ENCODE measurements at regions not wholly inside any gene's neighbourhood (a gene's known extent, or its start where the extent isn't known, plus 50 kb on each side); places are given as distances from the start of the nearest gene placed in this dataset.

DNA sequence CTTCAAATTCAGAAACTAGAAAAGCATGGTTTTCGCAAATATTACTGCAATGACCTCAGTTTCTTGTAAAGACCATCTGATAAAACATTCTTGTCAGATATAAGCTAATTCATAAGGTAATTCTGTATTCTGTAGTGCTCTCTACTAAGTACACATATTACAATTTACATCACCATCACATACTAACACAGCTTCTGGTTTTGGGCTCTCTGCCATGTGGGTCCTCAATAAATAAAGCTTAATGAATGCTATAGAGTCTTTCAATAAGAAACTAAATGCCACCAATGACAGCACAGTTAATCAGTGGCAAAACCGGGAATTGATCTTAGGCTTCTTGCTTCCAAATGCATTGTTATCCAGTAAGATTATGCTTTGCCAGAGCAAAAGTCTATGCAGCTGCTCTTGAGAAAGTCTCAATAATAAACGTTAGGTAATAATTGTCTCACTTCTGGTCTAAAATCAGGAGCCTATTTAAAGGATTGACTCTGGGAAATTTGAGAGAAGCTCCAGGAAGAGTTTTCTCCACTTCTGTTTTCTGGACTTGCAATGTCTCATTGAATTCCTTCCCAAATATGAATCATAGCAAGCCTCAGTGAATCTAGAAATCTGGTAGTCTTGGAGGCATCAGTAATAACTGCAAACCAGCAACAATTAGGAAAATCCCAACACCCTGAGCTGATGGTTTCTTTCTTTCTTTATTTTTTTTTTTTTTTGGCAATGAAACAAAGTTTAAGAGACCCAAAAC, 67.9 kb upstream of the RAPGEF4 start:
- no peaks in the 10 kb centered on the region for H3K79me2 ChIP-seq (ENCODE audit: control insufficient read depth, insufficient read depth, low read length)
- H3K4me1 ChIP-seq (ENCODE audit: control insufficient read depth, extremely low read depth, insufficient read depth, low read length), result peaks cover 5% of the 10 kb centered on the region
- no peaks in the 10 kb centered on the region for H3K36me3 ChIP-seq (ENCODE audit: control insufficient read depth, insufficient read depth, low read length)
- H3K9ac ChIP-seq (ENCODE audit: insufficient read depth, low read length), result no peak overlapping the region
- H4K20me1 ChIP-seq (ENCODE audit: control insufficient read depth, extremely low read depth, insufficient read depth, low read length), result no peaks in the 10 kb centered on the region
- no peak overlapping the region for H3K4me3 ChIP-seq (replicated peaks in 1 of 4; ENCODE audit: control extremely low read depth in 1 of 4, insufficient read depth in 1 of 4, low read depth in 3 of 4, low read length in 4 of 4)
- H3K27ac ChIP-seq (ENCODE audit: insufficient read depth, low read length), result no peak overlapping the region
- H3K4me2 ChIP-seq (ENCODE audit: extremely low read depth, insufficient read depth, low read length), result no peak overlapping the region
- peak; percentile 44 to 59 for DNase-seq (ENCODE audit: low read depth in 2 of 2)
- TF ChIP-seq EZH2 (IDR thresholded peaks at IDR 0.05; ENCODE audit: low read length, missing control alignments), result no peak
- TF ChIP-seq, protein P1, sequence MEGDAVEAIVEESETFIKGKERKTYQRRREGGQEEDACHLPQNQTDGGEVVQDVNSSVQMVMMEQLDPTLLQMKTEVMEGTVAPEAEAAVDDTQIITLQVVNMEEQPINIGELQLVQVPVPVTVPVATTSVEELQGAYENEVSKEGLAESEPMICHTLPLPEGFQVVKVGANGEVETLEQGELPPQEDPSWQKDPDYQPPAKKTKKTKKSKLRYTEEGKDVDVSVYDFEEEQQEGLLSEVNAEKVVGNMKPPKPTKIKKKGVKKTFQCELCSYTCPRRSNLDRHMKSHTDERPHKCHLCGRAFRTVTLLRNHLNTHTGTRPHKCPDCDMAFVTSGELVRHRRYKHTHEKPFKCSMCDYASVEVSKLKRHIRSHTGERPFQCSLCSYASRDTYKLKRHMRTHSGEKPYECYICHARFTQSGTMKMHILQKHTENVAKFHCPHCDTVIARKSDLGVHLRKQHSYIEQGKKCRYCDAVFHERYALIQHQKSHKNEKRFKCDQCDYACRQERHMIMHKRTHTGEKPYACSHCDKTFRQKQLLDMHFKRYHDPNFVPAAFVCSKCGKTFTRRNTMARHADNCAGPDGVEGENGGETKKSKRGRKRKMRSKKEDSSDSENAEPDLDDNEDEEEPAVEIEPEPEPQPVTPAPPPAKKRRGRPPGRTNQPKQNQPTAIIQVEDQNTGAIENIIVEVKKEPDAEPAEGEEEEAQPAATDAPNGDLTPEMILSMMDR (conservative IDR thresholded peaks at IDR 0.05 in 1 of 2, IDR thresholded peaks at IDR 0.05 in 1 of 2; ENCODE audit: low read depth in 1 of 2, low read length in 2 of 2), result no peak
- no peaks in the 10 kb centered on the region for H3K9me3 ChIP-seq (ENCODE audit: control insufficient read depth, insufficient read depth, low read depth, low read length)
- H2AFZ ChIP-seq (ENCODE audit: low read length), result no peak overlapping the region
- H3K27me3 ChIP-seq (ENCODE audit: control insufficient read depth, insufficient read depth, low read length), result no peaks in the 10 kb centered on the region

DNA sequence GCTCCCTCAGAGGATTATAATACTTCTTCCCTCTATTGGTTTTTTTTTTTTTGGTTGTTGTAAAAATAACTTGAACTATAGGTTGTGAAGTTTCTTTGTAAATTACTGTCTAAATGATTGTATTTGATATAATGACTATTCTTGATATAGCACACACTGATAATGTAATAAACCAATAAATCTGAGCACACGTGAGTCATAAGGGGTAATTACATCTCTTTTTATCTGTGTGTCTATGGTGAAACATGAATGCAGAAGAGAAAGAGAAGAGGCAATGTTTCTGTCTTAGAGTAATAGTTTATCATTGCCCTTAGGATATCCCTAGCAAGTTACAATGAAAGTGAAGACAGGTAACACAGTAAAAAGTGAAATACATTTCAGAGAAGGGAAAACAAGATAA, 64.1 kb upstream of the RAPGEF4 start:
- TF ChIP-seq, protein P1 (conservative IDR thresholded peaks at IDR 0.05 in 1 of 2, IDR thresholded peaks at IDR 0.05 in 1 of 2; ENCODE audit: low read depth in 1 of 2, low read length in 2 of 2), result no peak
- no peak for TF ChIP-seq EZH2 (IDR thresholded peaks at IDR 0.05; ENCODE audit: low read length, missing control alignments)
- Histone ChIP-seq H2AFZ (ENCODE audit: low read length) (no peak overlapping the region), H3K79me2 (ENCODE audit: control insufficient read depth, insufficient read depth, low read length) (no peaks in the 10 kb centered on the region), H3K27ac (ENCODE audit: insufficient read depth, low read length) (no peak overlapping the region), H3K4me1 (ENCODE audit: control insufficient read depth, extremely low read depth, insufficient read depth, low read length) (peaks cover 8% of the 10 kb centered on the region), H4K20me1 (ENCODE audit: control insufficient read depth, extremely low read depth, insufficient read depth, low read length) (no peaks in the 10 kb centered on the region), H3K36me3 (ENCODE audit: control insufficient read depth, insufficient read depth, low read length) (no peaks in the 10 kb centered on the region), H3K4me3 (replicated peaks in 1 of 4; ENCODE audit: control extremely low read depth in 1 of 4, insufficient read depth in 1 of 4, low read depth in 3 of 4, low read length in 4 of 4) (no peak overlapping the region), H3K9me3 (ENCODE audit: control insufficient read depth, insufficient read depth, low read depth, low read length) (no peaks in the 10 kb centered on the region), H3K27me3 (ENCODE audit: control insufficient read depth, insufficient read depth, low read length) (no peaks in the 10 kb centered on the region), H3K9ac (ENCODE audit: insufficient read depth, low read length) (no peak overlapping the region), H3K4me2 (ENCODE audit: extremely low read depth, insufficient read depth, low read length) (no peak overlapping the region)
- DNase-seq (ENCODE audit: low read depth in 2 of 2), result no peak

DNA sequence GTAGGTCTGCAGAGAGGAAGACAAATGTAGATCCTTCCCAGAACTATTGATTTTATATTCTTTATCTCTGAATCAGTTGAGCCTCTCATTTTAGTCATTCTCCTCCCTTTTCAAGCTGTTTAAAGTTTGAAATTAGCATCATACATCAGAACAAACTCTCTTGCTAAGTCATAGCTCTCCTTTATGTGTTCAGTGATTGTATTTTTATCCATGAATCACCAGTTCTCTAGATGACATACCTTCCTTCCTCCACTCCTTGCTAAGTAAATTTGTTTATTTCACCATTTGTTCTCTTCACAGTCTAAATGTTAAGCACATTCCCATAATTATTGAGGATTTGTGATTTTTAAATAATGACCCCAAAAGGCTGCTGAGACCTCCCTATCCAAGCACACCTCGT, 63.5 kb upstream of the RAPGEF4 start:
- H3K4me1 ChIP-seq (ENCODE audit: control insufficient read depth, extremely low read depth, insufficient read depth, low read length), result peaks cover 8% of the 10 kb centered on the region
- no peak overlapping the region for H2AFZ ChIP-seq (ENCODE audit: low read length)
- no peak overlapping the region for H3K9ac ChIP-seq (ENCODE audit: insufficient read depth, low read length)
- no peak for TF ChIP-seq EZH2 (IDR thresholded peaks at IDR 0.05; ENCODE audit: low read length, missing control alignments)
- TF ChIP-seq, protein P1 (conservative IDR thresholded peaks at IDR 0.05 in 1 of 2, IDR thresholded peaks at IDR 0.05 in 1 of 2; ENCODE audit: low read depth in 1 of 2, low read length in 2 of 2), result no peak
- H3K36me3 ChIP-seq (ENCODE audit: control insufficient read depth, insufficient read depth, low read length), result no peaks in the 10 kb centered on the region
- H4K20me1 ChIP-seq (ENCODE audit: control insufficient read depth, extremely low read depth, insufficient read depth, low read length), result no peaks in the 10 kb centered on the region
- no peak overlapping the region for H3K27ac ChIP-seq (ENCODE audit: insufficient read depth, low read length)
- peak; percentile 25 to 41 for DNase-seq (ENCODE audit: low read depth in 2 of 2)
- H3K4me2 ChIP-seq (ENCODE audit: extremely low read depth, insufficient read depth, low read length), result no peak overlapping the region
- H3K9me3 ChIP-seq (ENCODE audit: control insufficient read depth, insufficient read depth, low read depth, low read length), result no peaks in the 10 kb centered on the region
- no peaks in the 10 kb centered on the region for H3K27me3 ChIP-seq (ENCODE audit: control insufficient read depth, insufficient read depth, low read length)
- no peaks in the 10 kb centered on the region for H3K79me2 ChIP-seq (ENCODE audit: control insufficient read depth, insufficient read depth, low read length)
- H3K4me3 ChIP-seq (replicated peaks in 1 of 4; ENCODE audit: control extremely low read depth in 1 of 4, insufficient read depth in 1 of 4, low read depth in 3 of 4, low read length in 4 of 4), result no peak overlapping the region
